GM12891 (cell line): ENCODE measurements at regions not wholly inside any gene's neighbourhood (a gene's known extent, or its start where the extent isn't known, plus 50 kb on each side); places are given as distances from the start of the nearest gene placed in this dataset.

Experiments used
- POLR2A ChIP-seq: IDR thresholded peaks from 2 replicates; pipeline ENCODE4 v1.6.1; 2011; ENCODE audit warnings: low read depth, low read length, control low read depth
- POLR2AphosphoS5 ChIP-seq: IDR thresholded peaks from 2 replicates; pipeline ENCODE4 v1.6.1; 2011; ENCODE audit warnings: low read depth, low read length, control low read depth
- SPI1 ChIP-seq: IDR thresholded peaks from 2 replicates; pipeline ENCODE4 v1.6.1; 2011; ENCODE audit warnings: low read depth, low read length, control low read depth
- TAF1 ChIP-seq: IDR thresholded peaks from 2 replicates; pipeline ENCODE4 v1.6.1; 2011; ENCODE audit warnings: low read depth, low read length, control low read depth

GRCh38 chr9:89975024-89975423, 370.2 kb downstream of the GADD45G start:
- TF ChIP-seq POLR2AphosphoS5 (no peak), POLR2A (no peak), SPI1 (no peak), TAF1 (no peak)
